ENCODE measurements at regions not wholly inside any gene's neighbourhood (a gene's known extent, or its start where the extent isn't known, plus 50 kb on each side); places are given as distances from the start of the nearest gene placed in this dataset.

GRCh38 chr17:56724664-56725063 is 109.1 kb downstream of the C17orf67 start:
- no peak for TF ChIP-seq MYC (IDR thresholded peaks at IDR 0.05; ENCODE audit: borderline replicate concordance, low read length)
- TF ChIP-seq CHD2 (IDR thresholded peaks at IDR 0.05; ENCODE audit: low read length, partially characterized antibody), result no peak
- TF ChIP-seq CTCF (IDR thresholded peaks at IDR 0.05), result no peak
- TF ChIP-seq USF2 (IDR thresholded peaks at IDR 0.05), result no peak
